Lower leg skin (tissue), 4 donors: ENCODE measurements at regions not wholly inside any gene's neighbourhood (a gene's known extent, or its start where the extent isn't known, plus 50 kb on each side); places are given as distances from the start of the nearest gene placed in this dataset.

Source experiments
- DNase-seq, 2 donors: peaks; one replicate each; pipeline ENCODE4 v3.0.0-alpha.2; 2019; ENCODE audit warnings: low spot score in 2 of 2
- H3K4me3 ChIP-seq: fragments of 200-600 bp; sonication (generic); 2 replicates; pipeline ENCODE4 v1.5.1; 2017; ENCODE audit warnings: mild to moderate bottlenecking, low read depth; ENCODE audit not compliant: poor library complexity, severe bottlenecking
- POLR2A ChIP-seq, 2 donors: fragments of 450-650 bp; IDR thresholded peaks; one replicate each; pipeline ENCODE4 v1.6.1; 2016 to 2017; ENCODE audit warnings: antibody characterized with exemption in 2 of 2, mild to moderate bottlenecking in 1 of 2, moderate library complexity in 1 of 2
- WGBS, 2 donors: methylation state at CpG; one replicate each; pipeline ENCODE4 v1.1.5; 2018; 5-methylcytosine and 5-hydroxymethylcytosine counted together
- intact Hi-C: fragments of 100-400 bp; cut with DNase I; formaldehyde crosslinking; loops from one replicate; pipeline ENCODE4 v1.15.0; 2023; ENCODE audit warnings: low total_unique reads
- TF ChIP-seq, protein P1 (sequence below), 3 donors: fragments of 450-650 bp; IDR thresholded peaks; one replicate each; pipeline ENCODE4 v1.5.1; 2016; ENCODE audit warnings: antibody characterized with exemption in 3 of 3, mild to moderate bottlenecking in 3 of 3, moderate library complexity in 2 of 3

GRCh38 chr13:99813336-99814095 lies 158.1 kb downstream of the ZIC5 start:
- intact Hi-C loops: no loop called here
- H3K4me3 ChIP-seq: no peak overlapping the region
- no peak for TF ChIP-seq POLR2A (IDR thresholded peaks at IDR 0.05)
- TF ChIP-seq, protein P1, sequence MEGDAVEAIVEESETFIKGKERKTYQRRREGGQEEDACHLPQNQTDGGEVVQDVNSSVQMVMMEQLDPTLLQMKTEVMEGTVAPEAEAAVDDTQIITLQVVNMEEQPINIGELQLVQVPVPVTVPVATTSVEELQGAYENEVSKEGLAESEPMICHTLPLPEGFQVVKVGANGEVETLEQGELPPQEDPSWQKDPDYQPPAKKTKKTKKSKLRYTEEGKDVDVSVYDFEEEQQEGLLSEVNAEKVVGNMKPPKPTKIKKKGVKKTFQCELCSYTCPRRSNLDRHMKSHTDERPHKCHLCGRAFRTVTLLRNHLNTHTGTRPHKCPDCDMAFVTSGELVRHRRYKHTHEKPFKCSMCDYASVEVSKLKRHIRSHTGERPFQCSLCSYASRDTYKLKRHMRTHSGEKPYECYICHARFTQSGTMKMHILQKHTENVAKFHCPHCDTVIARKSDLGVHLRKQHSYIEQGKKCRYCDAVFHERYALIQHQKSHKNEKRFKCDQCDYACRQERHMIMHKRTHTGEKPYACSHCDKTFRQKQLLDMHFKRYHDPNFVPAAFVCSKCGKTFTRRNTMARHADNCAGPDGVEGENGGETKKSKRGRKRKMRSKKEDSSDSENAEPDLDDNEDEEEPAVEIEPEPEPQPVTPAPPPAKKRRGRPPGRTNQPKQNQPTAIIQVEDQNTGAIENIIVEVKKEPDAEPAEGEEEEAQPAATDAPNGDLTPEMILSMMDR (IDR thresholded peaks at IDR 0.05): no peak
- WGBS, 2 donors: 92 to 95% methylated on average over 8 of the region's 8 CpGs
- DNase-seq: no peak

GRCh38 chr13:99812625-99813024 lies 158.9 kb downstream of the ZIC5 start:
- intact Hi-C loops: no loop called here
- 79 to 81% methylated on average over 5 of the region's 5 CpGs for whole genome bisulfite sequencing, 2 donors
- TF ChIP-seq, protein P1 (IDR thresholded peaks at IDR 0.05): no peak
- TF ChIP-seq POLR2A (IDR thresholded peaks at IDR 0.05): no peak
- no peak overlapping the region for H3K4me3 ChIP-seq
- DNase-seq: no peak

GRCh38 chr13:99811067-99811700 lies 160.4 kb downstream of the ZIC5 start:
- DNase-seq: no peak
- TF ChIP-seq, protein P1 (IDR thresholded peaks at IDR 0.05): no peak
- TF ChIP-seq POLR2A (IDR thresholded peaks at IDR 0.05): no peak
- 72 to 78% methylated on average over 7 of the region's 7 CpGs for WGBS, 2 donors
- no peak overlapping the region for H3K4me3 ChIP-seq
- intact Hi-C loops: no loop called here

- intact Hi-C loops: no loop called here
- WGBS, 2 donors: 90 to 94% methylated on average over 4 of the region's 4 CpGs
- H3K4me3 ChIP-seq: no peak overlapping the region
- TF ChIP-seq, protein P1 (IDR thresholded peaks at IDR 0.05): no peak
- no peak for TF ChIP-seq POLR2A (IDR thresholded peaks at IDR 0.05)
- DNase-seq: no peak
Measured at GRCh38 chr13:99809926-99810325, 161.6 kb downstream of the ZIC5 start.

GRCh38 chr13:99809496-99809895 lies 162.1 kb downstream of the ZIC5 start:
- no peak overlapping the region for H3K4me3 ChIP-seq
- 81 to 87% methylated on average over 8 of the region's 8 CpGs for WGBS, 2 donors
- TF ChIP-seq, protein P1 (IDR thresholded peaks at IDR 0.05): no peak
- no peak for TF ChIP-seq POLR2A (IDR thresholded peaks at IDR 0.05)
- no peak for DNase-seq
- intact Hi-C loops: no loop called here
